Trophoblast cell (in vitro differentiated cells and primary cell): ENCODE measurements at regions not wholly inside any gene's neighbourhood (a gene's known extent, or its start where the extent isn't known, plus 50 kb on each side); places are given as distances from the start of the nearest gene placed in this dataset.
A peak's percentile ranks its signal among the peaks of the same experiment; 100 is the strongest.

ENCODE experiments used
- DNase-seq, 2 donors: peaks; one replicate each; pipeline ENCODE4 v3.0.0-alpha.2; 2016
- H2AFZ ChIP-seq: 2 replicates; pipeline ENCODE4 v1.6.1; 2013; ENCODE audit warnings: low read length, moderate library complexity, mild to moderate bottlenecking; ENCODE audit not compliant: insufficient read depth, poor library complexity
- H2AK5ac ChIP-seq: 2 replicates; pipeline ENCODE4 v1.6.1; 2013; ENCODE audit warnings: mild to moderate bottlenecking, low read length
- H2BK120ac ChIP-seq: 2 replicates; pipeline ENCODE4 v1.6.1; 2013; ENCODE audit warnings: low read length, mild to moderate bottlenecking, moderate library complexity; ENCODE audit not compliant: insufficient read depth, poor library complexity
- H2BK12ac ChIP-seq: 2 replicates; pipeline ENCODE4 v1.6.1; 2013; ENCODE audit warnings: mild to moderate bottlenecking, low read length, moderate library complexity
- H2BK5ac ChIP-seq: 2 replicates; pipeline ENCODE4 v1.6.1; 2013; ENCODE audit warnings: low read length, low read depth, moderate library complexity, mild to moderate bottlenecking; ENCODE audit not compliant: poor library complexity
- H3K14ac ChIP-seq: 2 replicates; pipeline ENCODE4 v1.6.1; 2013; ENCODE audit warnings: mild to moderate bottlenecking, low read length
- H3K18ac ChIP-seq: 2 replicates; pipeline ENCODE4 v1.6.1; 2013; ENCODE audit warnings: mild to moderate bottlenecking, low read length
- H3K23ac ChIP-seq: 2 replicates; pipeline ENCODE4 v1.6.1; 2013; ENCODE audit warnings: low read length
- H3K27ac ChIP-seq: 2 replicates; pipeline ENCODE4 v1.5.1; 2013; ENCODE audit warnings: low read depth, mild to moderate bottlenecking, inconsistent platforms, low read length, moderate library complexity
- H3K27me3 ChIP-seq: 2 replicates; pipeline ENCODE4 v1.6.1; 2013; ENCODE audit warnings: inconsistent platforms, mild to moderate bottlenecking, low read length, moderate library complexity; ENCODE audit not compliant: insufficient read depth
- H3K36me3 ChIP-seq, 2 experiments: 1 replicate in 1 of 2; 2 replicates in 1 of 2; pipeline ENCODE4 v1.6.1; 2013; ENCODE audit warnings: low read length in 2 of 2, mild to moderate bottlenecking in 2 of 2, moderate library complexity in 1 of 2; ENCODE audit not compliant: insufficient read depth in 2 of 2, control insufficient read depth in 1 of 2
- H3K4ac ChIP-seq: 2 replicates; pipeline ENCODE4 v1.6.1; 2013; ENCODE audit warnings: low read depth, mild to moderate bottlenecking, low read length, moderate library complexity
- H3K4me1 ChIP-seq, 2 experiments: 1 replicate in 1 of 2; 2 replicates in 1 of 2; pipeline ENCODE4 v1.6.1; 2013; ENCODE audit warnings: low read length in 2 of 2, mild to moderate bottlenecking in 2 of 2, moderate library complexity in 1 of 2; ENCODE audit not compliant: insufficient read depth in 2 of 2, control insufficient read depth in 1 of 2
- H3K4me2 ChIP-seq: 2 replicates; pipeline ENCODE4 v1.6.1; 2013; ENCODE audit warnings: inconsistent platforms, mild to moderate bottlenecking, low read length, moderate library complexity
- H3K4me3 ChIP-seq: 2 replicates; pipeline ENCODE4 v1.5.1; 2013; ENCODE audit warnings: mild to moderate bottlenecking, low read depth, low read length, inconsistent platforms
- H3K79me1 ChIP-seq: one replicate; pipeline ENCODE4 v1.6.1; 2013; ENCODE audit warnings: low read length
- H3K79me2 ChIP-seq: 2 replicates; pipeline ENCODE4 v1.6.1; 2013; ENCODE audit warnings: low read length, mild to moderate bottlenecking; ENCODE audit not compliant: control insufficient read depth, insufficient read depth, poor library complexity
- H3K9ac ChIP-seq: 2 replicates; pipeline ENCODE4 v1.6.1; 2013; ENCODE audit warnings: mild to moderate bottlenecking, low read length
- H3K9me3 ChIP-seq: 2 replicates; pipeline ENCODE4 v1.6.1; 2013; ENCODE audit warnings: low read depth, mild to moderate bottlenecking, control low read depth, inconsistent platforms, low read length; ENCODE audit not compliant: insufficient read depth
- H4K12ac ChIP-seq: 2 replicates; pipeline ENCODE4 v1.6.1; 2013; ENCODE audit warnings: low read depth, mild to moderate bottlenecking, low read length, moderate library complexity
- H4K8ac ChIP-seq: 2 replicates; pipeline ENCODE4 v1.6.1; 2013; ENCODE audit warnings: low read depth, mild to moderate bottlenecking, low read length, moderate library complexity
- H4K91ac ChIP-seq: one replicate; pipeline ENCODE4 v1.6.1; 2013; ENCODE audit warnings: low read depth, mild to moderate bottlenecking, low read length, moderate library complexity
- WGBS: extraction: QIAGEN DNeasy Blood & Tissue Kit; methylation state at CpG from one replicate; pipeline ENCODE4 v1.1.7; 2013; ENCODE audit warnings: missing lambda C conversion rate; ENCODE audit not compliant: insufficient read length, insufficient coverage; ENCODE audit errors: extremely low coverage; 5-methylcytosine and 5-hydroxymethylcytosine counted together

GRCh38 chr2:15038366-15039364, 406.1 kb downstream of the LRATD1 start:
- no CpG with 5 or more reads among the region's 15 CpGs for WGBS
- Histone ChIP-seq H3K27ac (no peak overlapping the region), H3K36me3 (no peaks in the 10 kb centered on the region), H3K9ac (no peak overlapping the region), H2AK5ac (no peak overlapping the region), H3K79me2 (no peaks in the 10 kb centered on the region), H4K91ac (no peak overlapping the region), H3K4me1 (no peaks in the 10 kb centered on the region), H3K4ac (no peak overlapping the region), H4K8ac (no peak overlapping the region), H4K12ac (no peak overlapping the region), H3K9me3 (no peaks in the 10 kb centered on the region), H3K4me2 (no peak overlapping the region), H3K4me3 (no peak overlapping the region), H3K18ac (no peak overlapping the region), H2BK12ac (no peak overlapping the region), H2BK120ac (no peak overlapping the region), H3K14ac (no peak overlapping the region), H3K27me3 (no peaks in the 10 kb centered on the region), H2AFZ (no peak overlapping the region), H2BK5ac (no peak overlapping the region), H3K23ac (no peak overlapping the region), H3K79me1 (no peaks in the 10 kb centered on the region)
- DNase-seq = peak in 1 of 2 donors; percentile 32

GRCh38 chr2:15040429-15041084, 408.0 kb downstream of the LRATD1 start:
- H2AK5ac ChIP-seq = no peak overlapping the region
- no peak overlapping the region for H4K12ac ChIP-seq
- no peaks in the 10 kb centered on the region for H3K9me3 ChIP-seq
- no peak overlapping the region for H3K18ac ChIP-seq
- no peak overlapping the region for H3K4me3 ChIP-seq
- H3K23ac ChIP-seq = no peak overlapping the region
- H3K4me1 ChIP-seq = no peaks in the 10 kb centered on the region
- H3K9ac ChIP-seq = no peak overlapping the region
- no peak overlapping the region for H2BK12ac ChIP-seq
- no peak overlapping the region for H3K27ac ChIP-seq
- H3K14ac ChIP-seq = no peak overlapping the region
- DNase-seq = no peak
- H4K91ac ChIP-seq = no peak overlapping the region
- H3K27me3 ChIP-seq = no peaks in the 10 kb centered on the region
- no peaks in the 10 kb centered on the region for H3K36me3 ChIP-seq
- WGBS = no CpG with 5 or more reads among the region's 8 CpGs
- no peaks in the 10 kb centered on the region for H3K79me1 ChIP-seq
- no peak overlapping the region for H2BK120ac ChIP-seq
- H4K8ac ChIP-seq = no peak overlapping the region
- no peak overlapping the region for H3K4me2 ChIP-seq
- H3K4ac ChIP-seq = no peak overlapping the region
- no peak overlapping the region for H2BK5ac ChIP-seq
- no peaks in the 10 kb centered on the region for H3K79me2 ChIP-seq
- no peak overlapping the region for H2AFZ ChIP-seq

DNA sequence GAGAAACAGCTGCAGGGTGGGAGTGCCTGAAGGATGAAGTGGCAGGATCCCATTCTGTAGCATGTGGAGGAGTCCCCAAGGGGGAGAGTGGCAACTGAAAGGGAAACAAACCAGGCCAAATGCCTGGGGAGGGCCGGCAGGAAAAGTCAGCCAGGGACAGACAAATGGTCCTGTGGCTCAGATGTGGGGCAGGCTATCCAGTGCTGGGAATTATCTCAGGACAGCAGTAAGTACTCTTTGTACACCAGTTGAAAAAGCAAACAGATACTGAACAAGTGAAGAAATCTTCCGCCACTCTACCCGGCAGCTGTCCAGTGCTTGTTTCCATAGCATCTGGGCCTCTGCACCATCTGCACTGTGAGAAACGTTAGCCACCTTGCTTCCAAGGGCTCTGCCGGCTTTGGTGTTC, 408.9 kb downstream of the LRATD1 start:
- WGBS = no CpG with 5 or more reads among the region's 5 CpGs
- H3K79me1 ChIP-seq = no peaks in the 10 kb centered on the region
- no peak overlapping the region for H4K12ac ChIP-seq
- no peak overlapping the region for H3K9ac ChIP-seq
- no peaks in the 10 kb centered on the region for H3K4me1 ChIP-seq
- no peak overlapping the region for H4K8ac ChIP-seq
- H4K91ac ChIP-seq = no peak overlapping the region
- no peak overlapping the region for H3K18ac ChIP-seq
- no peak overlapping the region for H2BK5ac ChIP-seq
- H2BK12ac ChIP-seq = no peak overlapping the region
- H3K14ac ChIP-seq = no peak overlapping the region
- no peaks in the 10 kb centered on the region for H3K36me3 ChIP-seq
- H3K9me3 ChIP-seq = no peaks in the 10 kb centered on the region
- no peak for DNase-seq
- no peaks in the 10 kb centered on the region for H3K79me2 ChIP-seq
- H2BK120ac ChIP-seq = no peak overlapping the region
- H3K27me3 ChIP-seq = no peaks in the 10 kb centered on the region
- no peak overlapping the region for H3K23ac ChIP-seq
- H2AFZ ChIP-seq = no peak overlapping the region
- no peak overlapping the region for H3K27ac ChIP-seq
- H3K4me2 ChIP-seq = no peak overlapping the region
- no peak overlapping the region for H3K4ac ChIP-seq
- H2AK5ac ChIP-seq = no peak overlapping the region
- no peak overlapping the region for H3K4me3 ChIP-seq

DNA sequence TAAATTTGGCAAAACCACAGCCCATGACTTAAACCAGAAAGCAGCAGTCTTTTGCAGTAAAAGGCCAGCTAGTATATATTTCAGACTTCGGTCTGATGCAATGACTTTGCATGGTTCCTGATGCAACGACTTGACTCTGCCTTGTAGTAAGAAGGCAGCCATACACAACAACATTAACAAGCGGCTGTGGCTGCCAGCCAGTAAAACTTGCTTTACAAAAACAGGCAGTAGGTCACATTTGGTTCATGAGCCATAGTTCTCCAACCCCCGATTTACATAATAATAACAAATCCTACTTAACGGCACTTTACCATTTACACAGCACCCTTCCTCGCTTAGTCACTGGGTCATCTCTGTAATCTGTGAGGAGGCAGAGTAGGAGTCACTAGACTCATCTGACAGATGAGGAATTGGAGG, 410.3 kb downstream of the LRATD1 start:
- Histone ChIP-seq H2AK5ac (no peak overlapping the region), H2BK5ac (no peak overlapping the region), H3K4me2 (no peak overlapping the region), H2BK120ac (no peak overlapping the region), H3K79me2 (no peaks in the 10 kb centered on the region), H3K9me3 (no peaks in the 10 kb centered on the region), H4K8ac (no peak overlapping the region), H3K14ac (no peak overlapping the region), H3K4me3 (no peak overlapping the region), H3K4ac (no peak overlapping the region), H4K12ac (no peak overlapping the region), H3K9ac (no peak overlapping the region), H3K79me1 (no peaks in the 10 kb centered on the region), H3K36me3 (no peaks in the 10 kb centered on the region), H4K91ac (no peak overlapping the region), H2BK12ac (no peak overlapping the region), H3K27ac (no peak overlapping the region), H3K4me1 (no peaks in the 10 kb centered on the region), H3K18ac (no peak overlapping the region), H2AFZ (no peak overlapping the region), H3K27me3 (no peaks in the 10 kb centered on the region), H3K23ac (no peak overlapping the region)
- no peak for DNase-seq
- 100% methylated on average over 2 of the region's 6 CpGs for WGBS
